Keratinocyte (primary cell): ENCODE measurements at regions not wholly inside any gene's neighbourhood (a gene's known extent, or its start where the extent isn't known, plus 50 kb on each side); places are given as distances from the start of the nearest gene placed in this dataset.

Source experiments
- DNase-seq: peaks from one replicate; pipeline ENCODE4 v3.0.0-alpha.2; 2011; ENCODE audit warnings: low read depth, missing footprints, low spot score
- FAIRE-seq: peaks from 2 replicates; lab custom pipeline; 2011; peaks lifted over from hg19 to GRCh38; lab: Jason Lieb, UNC
- H2AFZ ChIP-seq: 2 replicates; pipeline ENCODE4 v1.6.0; 2012; ENCODE audit warnings: low read length, control low read depth, inconsistent platforms; ENCODE audit not compliant: control insufficient read depth
- H3K27ac ChIP-seq: 2 replicates; pipeline ENCODE4 v1.5.1; 2011; ENCODE audit warnings: low read length; ENCODE audit not compliant: control insufficient read depth, insufficient read depth
- H3K27me3 ChIP-seq: 3 replicates; pipeline ENCODE4 v1.6.0; 2011; ENCODE audit warnings: low read length; ENCODE audit not compliant: control insufficient read depth, insufficient read depth; ENCODE audit errors: extremely low read depth
- H3K36me3 ChIP-seq, 2 experiments: 2 replicates in 1 of 2; 3 replicates in 1 of 2; pipeline ENCODE4 v1.5.1; 2011; ENCODE audit warnings: low read length in 2 of 2, mild to moderate bottlenecking in 1 of 2; ENCODE audit not compliant: control insufficient read depth in 2 of 2, insufficient read depth in 2 of 2; ENCODE audit errors: extremely low read depth in 1 of 2
- H3K4me1 ChIP-seq: 3 replicates; pipeline ENCODE4 v1.5.1; 2011; ENCODE audit warnings: low read length; ENCODE audit not compliant: control insufficient read depth, insufficient read depth; ENCODE audit errors: extremely low read depth
- H3K4me2 ChIP-seq: 3 replicates; pipeline ENCODE4 v1.6.0; 2011; ENCODE audit warnings: low read depth, low read length; ENCODE audit not compliant: control insufficient read depth, insufficient read depth; ENCODE audit errors: extremely low read depth
- H3K4me3 ChIP-seq, 3 experiments: fragments of 200-600 bp in 1 of 3; sonication (generic) in 1 of 3; 2 replicates in 2 of 3; 3 replicates in 1 of 3; pipeline ENCODE4 v1.5.1; 2011 to 2016; ENCODE audit warnings: low read length in 3 of 3, mild to moderate bottlenecking in 3 of 3, control low read depth in 2 of 3, inconsistent platforms in 1 of 3, low read depth in 1 of 3, mixed read lengths in 1 of 3, mixed run types in 1 of 3, moderate library complexity in 1 of 3; ENCODE audit not compliant: control insufficient read depth in 2 of 3, insufficient read depth in 2 of 3; ENCODE audit errors: extremely low read depth in 1 of 3
- H3K79me2 ChIP-seq: 2 replicates; pipeline ENCODE4 v1.6.0; 2012; ENCODE audit warnings: low read length; ENCODE audit not compliant: control insufficient read depth, insufficient read depth
- H3K9ac ChIP-seq: 3 replicates; pipeline ENCODE4 v1.6.0; 2011; ENCODE audit warnings: low read length; ENCODE audit not compliant: control insufficient read depth, insufficient read depth; ENCODE audit errors: extremely low read depth
- H3K9me1 ChIP-seq: 3 replicates; pipeline ENCODE4 v1.6.0; 2011; ENCODE audit warnings: low read length; ENCODE audit not compliant: control insufficient read depth, insufficient read depth; ENCODE audit errors: extremely low read depth
- H3K9me3 ChIP-seq: 2 replicates; pipeline ENCODE4 v1.5.1; 2012; ENCODE audit warnings: low read depth, low read length; ENCODE audit not compliant: control insufficient read depth
- H4K20me1 ChIP-seq: 3 replicates; pipeline ENCODE4 v1.6.0; 2011; ENCODE audit warnings: low read length; ENCODE audit not compliant: control insufficient read depth, insufficient read depth; ENCODE audit errors: extremely low read depth
- CTCF ChIP-seq, 3 experiments: IDR thresholded peaks in 1 of 3; conservative IDR thresholded peaks in 1 of 3; optimal IDR thresholded peaks in 1 of 3; 2 replicates in 2 of 3; 3 replicates in 1 of 3; pipeline versions ENCODE3 to v1.5.1; 2011; ENCODE audit warnings: low read length in 3 of 3, mild to moderate bottlenecking in 3 of 3, moderate library complexity in 2 of 3, control low read depth in 1 of 3, inconsistent platforms in 1 of 3; ENCODE audit not compliant: insufficient read depth in 2 of 3; ENCODE audit errors: extremely low read depth in 1 of 3
- EZH2 ChIP-seq: IDR thresholded peaks from one replicate; pipeline ENCODE4 v1.6.1; 2012; ENCODE audit warnings: inconsistent platforms, mild to moderate bottlenecking, low read length, moderate library complexity
- dilution Hi-C: fragments of 300-500 bp; cut with MboI; formaldehyde crosslinking; loops from one replicate; pipeline ENCODE4 v1.7.0; 2020; ENCODE audit warnings: low sequenced_read_pairs; ENCODE audit not compliant: extremely low pct_ligation_motif_present

DNA sequence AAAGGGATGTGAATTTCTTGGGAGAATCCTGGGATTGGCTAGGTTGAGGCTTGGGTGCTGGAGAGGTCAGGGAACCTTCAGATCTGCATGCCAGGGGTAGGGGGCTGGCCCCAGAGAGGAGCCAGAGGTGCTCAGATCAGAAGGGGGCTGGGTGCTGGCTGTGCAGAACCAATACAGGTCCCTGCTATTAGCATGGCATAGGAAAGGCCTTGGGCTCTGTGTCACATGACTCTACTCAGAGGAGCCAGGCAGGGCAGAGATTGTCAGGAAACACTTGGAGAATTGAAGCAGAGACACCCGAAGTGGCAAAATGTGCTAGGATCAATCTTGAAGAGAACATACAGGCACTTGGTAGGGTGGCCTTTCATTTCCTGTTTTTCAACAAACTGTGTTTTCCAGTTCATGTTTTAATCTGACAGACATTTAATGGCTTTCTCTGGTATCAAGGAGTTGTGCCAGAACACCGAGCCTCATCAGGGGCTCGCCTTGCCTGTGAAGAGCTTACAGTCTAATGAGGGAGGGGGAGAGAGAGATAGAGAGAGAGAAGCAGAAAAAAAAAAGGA, 498.9 kb downstream of the RPS24 start:
- H3K9me1 ChIP-seq: no peaks in the 10 kb centered on the region
- TF ChIP-seq CTCF (optimal IDR thresholded peaks at IDR 0.05 in 1 of 3, IDR thresholded peaks at IDR 0.05 in 1 of 3, conservative IDR thresholded peaks at IDR 0.05 in 1 of 3; ENCODE audit: extremely low read depth in 1 of 3, insufficient read depth in 2 of 3, low read length in 3 of 3) (no peak), EZH2 (no peak)
- no peaks in the 10 kb centered on the region for H4K20me1 ChIP-seq
- H3K36me3 ChIP-seq: no peaks in the 10 kb centered on the region
- no peak overlapping the region for H2AFZ ChIP-seq
- DNase-seq (no peak), FAIRE-seq (no peak)
- H3K27ac ChIP-seq: no peak overlapping the region
- no peak overlapping the region for H3K4me3 ChIP-seq
- no peak overlapping the region for H3K4me2 ChIP-seq
- dilution Hi-C loops: no loop called here
- no peaks in the 10 kb centered on the region for H3K4me1 ChIP-seq
- no peak overlapping the region for H3K9ac ChIP-seq
- H3K79me2 ChIP-seq: no peaks in the 10 kb centered on the region
- H3K9me3 ChIP-seq: no peaks in the 10 kb centered on the region
- peaks cover 3% of the 10 kb centered on the region for H3K27me3 ChIP-seq

DNA sequence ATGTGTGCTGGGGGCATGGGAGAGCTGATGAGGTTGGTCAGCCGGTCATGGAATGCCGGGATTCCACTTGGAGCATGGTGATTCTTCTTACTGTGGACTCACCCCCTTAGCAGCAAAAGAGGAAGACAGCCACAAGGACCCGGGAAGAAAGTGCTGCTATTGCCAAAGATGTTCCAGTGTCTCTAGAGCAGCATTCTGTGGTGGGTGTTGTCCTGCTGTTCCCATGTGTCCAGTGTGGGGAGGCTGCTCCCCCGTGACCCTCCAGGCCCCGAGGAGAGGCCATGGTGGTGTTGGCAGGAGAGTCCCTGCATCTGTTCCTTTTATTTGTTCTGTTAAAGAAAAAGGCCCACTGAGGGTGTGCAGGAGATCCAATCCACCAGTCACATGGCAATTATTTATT, 499.4 kb downstream of the RPS24 start:
- no peaks in the 10 kb centered on the region for H3K9me3 ChIP-seq
- H3K27ac ChIP-seq: no peak overlapping the region
- no peaks in the 10 kb centered on the region for H4K20me1 ChIP-seq
- H3K79me2 ChIP-seq: no peaks in the 10 kb centered on the region
- no peak for FAIRE-seq
- no peak overlapping the region for H3K4me3 ChIP-seq
- H3K4me1 ChIP-seq: no peaks in the 10 kb centered on the region
- H3K36me3 ChIP-seq: no peaks in the 10 kb centered on the region
- peaks cover 3% of the 10 kb centered on the region for H3K27me3 ChIP-seq
- no peak for TF ChIP-seq CTCF (optimal IDR thresholded peaks at IDR 0.05 in 1 of 3, IDR thresholded peaks at IDR 0.05 in 1 of 3, conservative IDR thresholded peaks at IDR 0.05 in 1 of 3; ENCODE audit: extremely low read depth in 1 of 3, insufficient read depth in 2 of 3, low read length in 3 of 3)
- TF ChIP-seq EZH2: no peak
- no peak overlapping the region for H3K9ac ChIP-seq
- H3K4me2 ChIP-seq: no peak overlapping the region
- no peak for DNase-seq
- H3K9me1 ChIP-seq: no peaks in the 10 kb centered on the region
- dilution Hi-C loops: no loop called here
- H2AFZ ChIP-seq: no peak overlapping the region
